Stimulated activated CD8-positive, alpha-beta memory T cell treated with anti-CD3 and anti-CD28 coated beads, Interleukin-7, amount 100 ng/mL, for 4 hours (primary cell): ENCODE measurements at regions not wholly inside any gene's neighbourhood (a gene's known extent, or its start where the extent isn't known, plus 50 kb on each side); places are given as distances from the start of the nearest gene placed in this dataset.
"Not testable (repeated sequence)": the region's sequence is repeated elsewhere in the genome, so short reads cannot be mapped to it uniquely, and the experiment has no call there.

Experiments
- DNase-seq, 2 donors: peaks; one replicate each; pipeline ENCODE4 v3.0.0-alpha.2; 2020; ENCODE audit warnings: low read depth in 2 of 2

DNA sequence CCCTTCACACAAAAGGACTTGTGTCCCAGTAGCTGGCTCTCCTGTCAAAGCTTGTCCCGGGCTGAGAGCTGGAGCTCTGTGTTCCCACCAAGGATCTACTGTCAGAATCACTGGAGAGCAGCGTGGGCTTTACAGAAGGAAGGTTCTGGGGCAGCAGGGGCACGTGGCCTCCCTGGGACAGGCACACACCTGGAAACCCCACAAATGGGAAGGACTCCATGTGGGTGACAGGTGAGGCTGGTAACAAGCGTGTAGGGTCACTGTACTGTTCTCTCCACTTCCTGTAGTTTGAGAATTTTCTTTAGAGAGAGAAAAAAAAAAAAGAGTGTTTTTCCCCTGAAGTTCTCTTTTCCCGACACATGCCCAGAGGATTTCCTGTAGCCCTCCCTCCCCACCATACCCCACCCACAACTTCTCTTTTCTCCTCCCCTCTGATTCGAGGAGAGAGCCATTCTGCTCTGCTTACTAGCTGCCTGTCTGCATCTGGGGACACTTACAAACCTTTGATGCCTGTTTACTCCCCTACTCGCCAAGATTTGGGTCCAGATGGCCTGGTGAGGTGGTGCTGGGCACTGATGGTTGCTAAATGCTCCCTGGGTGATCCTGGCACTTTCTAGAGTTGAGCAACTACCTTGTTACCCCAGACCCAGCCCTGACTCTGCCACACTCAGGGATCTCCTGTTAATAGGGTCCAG is 84.1 kb upstream of the SIRPA start:
- no peak for DNase-seq

DNA sequence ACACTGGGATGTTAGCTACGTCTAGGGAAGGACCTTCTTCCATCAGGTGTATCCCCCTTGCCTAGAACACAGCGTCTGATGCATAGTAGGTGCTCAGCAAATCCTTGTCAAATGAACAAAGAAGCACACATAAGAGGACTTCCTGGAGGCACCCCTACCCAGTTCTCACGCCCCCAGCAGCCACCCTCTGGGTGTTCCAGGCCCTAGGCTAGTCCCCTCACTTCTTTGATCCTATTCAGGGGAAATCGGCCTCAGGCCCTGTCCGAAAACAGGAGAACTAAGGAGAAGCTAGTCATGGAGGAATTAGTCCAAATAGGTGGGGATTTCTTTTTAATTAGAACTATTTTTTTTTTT is 84.7 kb upstream of the SIRPA start:
- DNase-seq = no peak

GRCh38 chr20:1809611-1810510 is 85.3 kb upstream of the SIRPA start:
- DNase-seq = no peak

DNA sequence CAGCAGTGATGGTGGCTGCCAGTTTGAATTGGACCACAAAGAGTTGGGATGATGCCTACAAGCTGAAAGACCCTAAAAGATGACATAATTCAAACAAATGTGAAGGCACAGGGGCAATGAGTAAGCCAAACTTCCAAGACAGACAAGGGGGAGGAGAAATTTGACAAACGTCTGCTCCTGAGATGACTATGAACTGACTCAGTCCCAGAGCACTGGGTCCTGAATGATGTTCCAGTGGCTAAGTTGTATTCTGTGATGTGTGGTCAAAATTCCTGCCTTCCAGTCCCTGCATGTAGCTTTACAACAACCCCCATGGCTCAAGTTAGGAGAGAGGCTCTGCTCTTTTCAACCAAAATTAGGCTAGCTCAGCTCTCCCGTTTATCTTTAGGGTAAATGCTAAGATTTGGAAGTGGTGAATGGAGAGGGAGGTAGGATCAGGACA is 86.1 kb upstream of the SIRPA start:
- DNase-seq = no peak

DNA sequence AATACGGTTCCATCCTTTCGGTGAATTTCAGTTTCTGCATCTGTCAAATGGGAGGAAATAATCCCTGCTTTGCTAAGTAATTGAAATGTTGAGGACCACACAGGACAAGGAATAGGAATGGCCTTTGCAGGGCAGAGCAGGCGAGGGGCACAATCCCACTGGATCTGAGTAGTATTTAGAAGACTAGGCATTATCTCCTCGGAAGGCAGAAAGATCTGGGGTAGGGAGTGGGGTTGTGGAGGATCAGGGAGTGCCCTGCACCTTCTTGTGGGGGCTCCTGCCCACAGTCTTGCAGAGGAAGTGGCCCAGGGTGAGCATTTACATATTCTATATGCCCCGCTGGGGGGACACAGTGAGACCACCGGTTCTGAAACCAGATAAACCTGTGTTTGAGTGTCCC is 87.1 kb upstream of the SIRPA start:
- no peak for DNase-seq

DNA sequence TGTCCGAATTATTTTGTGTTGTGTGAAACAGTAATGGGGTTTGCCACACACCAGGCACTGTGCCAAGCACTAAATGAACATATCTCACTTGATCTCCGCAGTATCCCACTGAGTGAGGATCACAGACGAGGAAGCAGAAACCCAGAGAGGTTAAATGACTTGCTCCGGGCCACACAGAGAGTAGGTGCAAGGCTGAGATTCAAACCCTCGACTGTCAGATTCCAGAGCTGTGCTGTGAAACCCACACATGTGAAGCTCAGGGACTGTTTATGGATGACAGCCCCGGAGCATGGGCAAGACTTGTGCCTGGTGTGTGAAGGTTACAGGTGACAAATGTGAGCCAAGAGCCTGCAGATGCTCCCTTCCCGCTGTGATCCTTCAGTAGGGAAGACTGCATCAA is 87.8 kb upstream of the SIRPA start:
- DNase-seq = no peak

GRCh38 chr20:1806456-1806855 is 88.8 kb upstream of the SIRPA start:
- DNase-seq = no peak

DNA sequence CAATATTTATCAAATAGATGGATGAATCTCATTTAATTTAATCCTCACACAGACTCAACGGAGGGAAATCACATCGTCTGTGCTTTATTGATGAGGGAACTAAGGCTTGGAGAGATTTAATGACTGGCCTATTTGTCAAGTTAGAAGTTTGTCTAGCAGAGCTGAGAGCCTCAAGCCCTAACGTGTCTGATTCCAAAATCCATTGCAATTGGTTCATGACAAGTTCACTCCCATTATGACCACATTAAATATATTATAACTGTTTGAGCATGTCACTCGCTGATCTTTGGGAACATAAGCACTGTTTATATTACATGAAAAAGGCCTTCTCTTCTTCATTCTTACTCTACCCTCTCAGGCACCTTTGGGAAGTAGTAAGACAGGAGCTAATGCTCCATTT is 89.4 kb upstream of the SIRPA start:
- no peak for DNase-seq

GRCh38 chr20:1805161-1805581 is 90.0 kb upstream of the SIRPA start:
- DNase-seq = no peak

DNA sequence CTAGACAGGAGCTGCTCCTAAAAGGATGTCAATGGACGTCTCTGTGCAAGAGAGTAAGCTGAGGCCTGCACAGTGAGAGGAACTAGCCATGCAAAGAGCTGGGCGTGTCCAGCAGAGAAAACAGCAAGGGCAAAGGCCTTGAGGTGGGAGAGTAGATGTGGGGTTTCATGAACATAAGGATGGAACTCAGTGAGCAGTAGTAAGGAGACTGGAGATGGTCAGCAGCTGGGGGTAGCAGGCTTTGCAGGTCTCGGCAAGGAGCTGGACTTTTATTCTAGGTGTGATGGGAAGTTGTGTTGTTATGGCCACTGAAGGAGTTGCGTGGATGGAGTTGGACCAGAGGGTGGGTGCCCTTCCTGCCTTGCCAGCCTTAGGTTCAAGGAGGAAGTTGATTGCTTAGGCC is 90.7 kb upstream of the SIRPA start:
- DNase-seq = no peak

DNA sequence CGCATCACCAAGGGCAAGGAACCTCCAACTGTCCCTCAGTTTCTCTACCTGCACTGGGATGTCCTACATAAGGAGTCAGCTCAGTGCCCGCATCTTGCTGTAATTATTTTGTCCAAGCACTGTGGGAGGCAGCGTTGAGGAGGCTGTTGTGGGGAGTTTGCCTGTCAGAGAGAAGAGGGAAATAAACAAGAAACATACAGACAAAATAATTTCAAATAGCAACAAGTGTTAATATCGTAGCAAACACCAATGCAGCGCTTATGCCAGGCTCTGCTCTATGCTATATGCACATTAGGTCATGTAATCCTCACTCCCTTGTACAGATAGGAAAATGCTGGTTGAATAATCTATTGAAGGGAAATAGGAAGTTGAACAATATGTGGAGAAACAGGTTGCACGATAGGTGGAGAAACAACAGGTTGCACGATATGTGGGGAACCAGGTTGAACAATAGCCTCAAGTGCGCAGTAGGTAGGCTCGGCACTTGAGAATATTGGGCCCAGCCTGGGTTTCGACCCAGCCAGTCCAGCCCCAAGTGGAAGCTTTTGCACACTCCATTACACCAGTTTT is 91.2 kb upstream of the SIRPA start:
- no peak for DNase-seq

DNA sequence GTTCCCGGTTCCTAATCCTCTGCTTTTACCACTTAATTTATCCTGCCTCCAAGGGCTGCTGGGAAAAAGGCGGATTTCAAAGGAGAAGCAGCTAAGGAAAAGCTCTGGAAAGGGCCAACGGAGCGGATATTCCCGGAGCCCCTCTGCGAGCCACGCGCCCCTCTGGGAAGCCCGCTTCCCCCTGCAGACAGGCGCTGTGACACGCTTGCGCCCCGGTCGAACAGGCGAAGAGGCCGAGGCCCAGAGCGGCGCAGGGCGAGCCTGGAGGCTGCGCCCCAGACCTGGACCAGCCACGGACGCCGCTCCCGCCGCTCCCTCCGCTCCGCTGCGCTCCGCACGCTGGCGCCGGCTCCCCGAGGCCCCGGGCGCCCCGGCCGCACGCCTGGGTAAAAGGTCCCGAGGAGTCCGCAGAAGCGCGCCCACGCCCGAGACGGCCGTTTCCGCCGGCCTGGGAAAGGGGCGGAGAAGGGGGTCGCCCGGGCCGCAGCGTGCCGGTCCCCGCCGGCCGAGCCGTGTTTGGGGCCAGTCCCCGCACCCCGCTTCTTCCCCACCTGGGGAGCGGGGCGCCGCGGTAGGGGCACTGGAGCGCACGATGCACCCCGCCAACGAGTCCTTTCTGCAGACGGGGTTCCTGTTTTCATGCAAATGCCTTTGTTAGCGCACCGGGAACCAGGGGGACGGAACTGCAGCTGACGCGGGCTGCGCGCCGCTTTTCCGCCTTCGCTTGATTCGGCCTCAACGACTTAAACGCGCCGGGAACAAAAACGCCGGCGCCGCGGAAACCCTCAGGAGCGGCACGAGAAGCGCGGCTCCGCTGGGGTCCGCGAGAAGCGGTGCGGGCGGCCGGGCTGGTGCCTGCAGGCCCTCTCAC is 91.9 kb upstream of the SIRPA start:
- no peak for DNase-seq

- no peak for DNase-seq
Observed at GRCh38 chr20:1802385-1803060, 92.7 kb upstream of the SIRPA start.

DNA sequence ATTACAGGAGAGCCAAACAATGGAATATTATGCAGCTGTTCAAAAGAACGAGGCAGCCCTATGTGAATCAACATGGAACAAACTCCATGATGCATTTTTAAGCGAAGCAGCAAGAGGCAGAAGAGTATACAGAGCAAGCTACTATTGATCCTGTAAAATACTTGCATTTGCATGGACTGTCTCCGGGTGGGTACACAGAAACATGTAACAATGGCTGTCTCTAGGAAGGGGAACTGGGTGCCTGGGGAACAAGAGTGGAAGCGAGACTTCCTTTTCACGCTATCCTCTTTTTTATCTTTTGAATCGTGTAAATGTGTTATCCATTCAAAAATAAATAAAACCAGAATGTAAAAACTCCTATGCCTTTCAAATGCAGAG is 93.3 kb upstream of the SIRPA start:
- no peak for DNase-seq

GRCh38 chr20:1801225-1801928 is 93.8 kb upstream of the SIRPA start:
- no peak for DNase-seq

DNA sequence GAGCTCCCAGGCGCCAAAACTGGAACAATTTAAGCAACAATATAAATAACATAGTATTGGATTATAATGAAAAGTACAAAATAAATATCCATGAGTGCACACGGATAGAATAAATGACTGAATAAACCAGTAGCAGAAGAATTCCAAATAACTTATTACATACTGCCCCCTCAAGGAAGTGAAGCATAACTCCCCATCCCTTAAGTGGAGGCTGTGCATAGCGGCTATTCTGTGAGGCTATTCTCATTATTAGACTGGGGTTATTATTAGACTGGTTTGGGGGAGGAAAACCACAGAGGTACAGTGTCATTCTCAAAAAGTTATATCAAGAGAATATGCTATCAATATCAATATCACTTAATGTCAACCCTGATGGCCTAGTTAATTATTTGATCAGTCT is 94.4 kb upstream of the SIRPA start:
- no peak for DNase-seq

DNA sequence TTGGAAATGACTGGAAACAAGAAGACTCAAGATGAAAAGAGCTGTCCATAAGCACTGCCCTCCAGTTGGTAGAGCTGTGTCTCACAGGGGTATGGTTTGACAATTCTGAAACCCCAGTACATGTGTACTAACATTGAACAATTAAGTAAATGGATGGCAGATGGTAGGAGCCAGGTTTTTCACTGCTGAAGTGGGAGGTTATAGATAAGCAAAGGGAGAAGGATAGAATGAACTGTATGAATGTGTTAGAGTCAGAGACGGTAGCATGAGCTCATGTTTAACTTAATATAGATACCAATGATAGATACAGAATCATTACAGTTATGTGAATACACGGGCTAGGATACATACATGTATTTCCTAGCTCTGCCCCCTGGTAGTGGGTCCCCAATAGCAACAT is 95.0 kb upstream of the SIRPA start:
- no peak for DNase-seq

- not testable (repeated sequence) for DNase-seq
Observed at GRCh38 chr20:1799746-1800145, 95.5 kb upstream of the SIRPA start.

GRCh38 chr20:1798982-1799381 is 96.2 kb upstream of the SIRPA start:
- DNase-seq = no peak

- DNase-seq = no peak
Observed at GRCh38 chr20:1793821-1794220, 101.4 kb upstream of the SIRPA start.

DNA sequence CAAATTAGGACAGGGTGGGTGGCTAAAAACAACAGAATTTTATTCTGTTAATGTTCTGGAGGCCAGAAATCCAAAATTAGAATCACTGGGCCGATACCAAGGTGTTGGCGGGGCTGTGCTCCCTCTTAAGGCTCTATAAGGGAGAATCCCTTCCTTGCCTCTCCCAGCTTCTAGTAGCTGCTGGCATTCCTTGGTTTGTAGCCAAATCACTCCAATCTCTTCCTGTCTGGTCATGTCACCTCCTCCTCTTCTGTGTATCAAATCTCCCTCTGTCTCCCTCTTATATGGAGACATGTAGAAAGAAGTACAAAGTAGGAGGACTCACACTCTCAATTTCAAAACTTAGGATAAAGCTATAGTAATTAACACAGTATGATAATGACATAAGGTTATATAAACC is 102.9 kb upstream of the SIRPA start:
- DNase-seq = no peak
